SK-N-SH (cell line): ENCODE measurements at regions not wholly inside any gene's neighbourhood (a gene's known extent, or its start where the extent isn't known, plus 50 kb on each side); places are given as distances from the start of the nearest gene placed in this dataset.

Experiments used
- CTCF ChIA-PET: fragments of 300-600, 350-600 bp; formaldehyde crosslinking; extraction: SDS; loops from one replicate; lab custom pipeline; 2021; lab: Yijun Ruan, JAX
- POLR2A ChIA-PET: fragments of 350-600 bp; sonication (Branson Sonifier 250); formaldehyde crosslinking; extraction: SDS; loops from one replicate; lab custom pipeline; 2020; ENCODE audit warnings: antibody characterized with exemption, inconsistent platforms; lab: Yijun Ruan, JAX
- DNase-seq: peaks from one replicate; pipeline ENCODE4 v3.0.0; 2012
- H2AFZ ChIP-seq: fragments of 200-600 bp; sonication (generic); 2 replicates; pipeline ENCODE4 v1.8.1; 2016; ENCODE audit warnings: antibody characterized with exemption, mild to moderate bottlenecking, low read depth
- H3F3A ChIP-seq: fragments of 200-600 bp; sonication (generic); replicated peaks from 2 replicates; pipeline ENCODE3; 2016; ENCODE audit warnings: antibody characterized with exemption, mild to moderate bottlenecking; ENCODE audit not compliant: insufficient read depth
- H3K27ac ChIP-seq, 2 experiments: fragments of 200-500 bp in 1 of 2; fragments of 200-600 bp in 1 of 2; sonication (Bioruptor generic) in 1 of 2; sonication (generic), shearing (Covaris generic) in 1 of 2; 2 replicates each; pipeline versions ENCODE4 v1.5.1 to v1.6.1; 2014 to 2016; ENCODE audit warnings: low read depth in 2 of 2, inconsistent platforms in 1 of 2, low read length in 1 of 2, mild to moderate bottlenecking in 1 of 2, mixed read lengths in 1 of 2
- H3K27me3 ChIP-seq: fragments of 200-600 bp; sonication (generic), shearing (Covaris generic); 2 replicates; pipeline ENCODE4 v1.6.1; 2016; ENCODE audit warnings: mixed run types; ENCODE audit not compliant: insufficient read depth
- H3K36me3 ChIP-seq, 2 experiments: fragments of 200-500 bp in 1 of 2; fragments of 200-600 bp in 1 of 2; sonication (Bioruptor generic) in 1 of 2; sonication (generic) in 1 of 2; replicated peaks in 1 of 2; 2 replicates each; pipeline versions ENCODE3 to v1.5.1; 2014 to 2016; ENCODE audit warnings: low read length in 1 of 2, mild to moderate bottlenecking in 1 of 2; ENCODE audit not compliant: insufficient read depth in 2 of 2, control insufficient read depth in 1 of 2
- H3K4me1 ChIP-seq, 2 experiments: fragments of 200-500 bp in 1 of 2; fragments of 200-600 bp in 1 of 2; sonication (Bioruptor generic) in 1 of 2; sonication (generic), shearing (Covaris generic) in 1 of 2; 2 replicates each; pipeline versions ENCODE4 v1.5.1 to v1.6.1; 2014 to 2016; ENCODE audit warnings: low read depth in 1 of 2, low read length in 1 of 2, mixed run types in 1 of 2; ENCODE audit not compliant: insufficient read depth in 2 of 2, control insufficient read depth in 1 of 2
- H3K4me2 ChIP-seq: fragments of 200-600 bp; sonication (generic), shearing (Covaris generic); 2 replicates; pipeline ENCODE4 v1.6.1; 2017; ENCODE audit warnings: mixed run types
- H3K4me3 ChIP-seq, 2 experiments: fragments of 200-500 bp in 1 of 2; fragments of 200-600 bp in 1 of 2; sonication (Bioruptor generic) in 1 of 2; sonication (generic), shearing (Covaris generic) in 1 of 2; 2 replicates each; pipeline versions ENCODE4 v1.5.1 to v1.8.1; 2014 to 2016; ENCODE audit warnings: low read depth in 2 of 2, inconsistent platforms in 1 of 2, low read length in 1 of 2, mild to moderate bottlenecking in 1 of 2, mixed read lengths in 1 of 2, moderate library complexity in 1 of 2
- H3K79me2 ChIP-seq: fragments of 200-600 bp; sonication (generic); 2 replicates; pipeline ENCODE4 v1.8.1; 2017; ENCODE audit warnings: mild to moderate bottlenecking; ENCODE audit not compliant: insufficient read depth
- H3K9ac ChIP-seq: fragments of 200-600 bp; sonication (generic); 2 replicates; pipeline ENCODE4 v1.6.1; 2017; ENCODE audit warnings: mixed run types
- H3K9me2 ChIP-seq: fragments of 200-600 bp; sonication (generic); 2 replicates; pipeline ENCODE4 v1.6.1; 2017; ENCODE audit warnings: mixed run types
- H3K9me3 ChIP-seq: fragments of 200-600 bp; sonication (generic); 2 replicates; pipeline ENCODE4 v1.6.1; 2017; ENCODE audit warnings: mixed run types, mild to moderate bottlenecking, moderate library complexity
- H4K20me1 ChIP-seq: fragments of 200-600 bp; sonication (generic); 2 replicates; pipeline ENCODE4 v1.6.1; 2017; ENCODE audit warnings: mild to moderate bottlenecking, mixed run types; ENCODE audit not compliant: insufficient read depth
- CHD2 ChIP-seq: fragments of 150-350 bp; IDR thresholded peaks from 2 replicates; pipeline ENCODE4 v1.6.1; 2018; ENCODE audit warnings: low read length; ENCODE audit not compliant: partially characterized antibody
- EP300 ChIP-seq, 2 experiments: IDR thresholded peaks; 2 replicates each; pipeline versions ENCODE4 v1.4.0 to v1.6.1; 2012; ENCODE audit warnings: borderline replicate concordance in 1 of 2, low read depth in 1 of 2, low read length in 1 of 2
- FOSL2 ChIP-seq: IDR thresholded peaks from 2 replicates; pipeline ENCODE4 v1.4.0; 2012; ENCODE audit warnings: low read depth, mild to moderate bottlenecking, moderate library complexity, borderline replicate concordance
- FOXM1 ChIP-seq: IDR thresholded peaks from 2 replicates; pipeline ENCODE4 v1.4.0; 2012; ENCODE audit warnings: low read depth, mild to moderate bottlenecking
- GABPA ChIP-seq: IDR thresholded peaks from 2 replicates; pipeline ENCODE4 v1.4.0; 2012; ENCODE audit warnings: low read depth, mild to moderate bottlenecking
- GATA2 ChIP-seq: sonication (generic); formaldehyde crosslinking; IDR thresholded peaks from 2 replicates; pipeline ENCODE4 v1.5.0; 2020; ENCODE audit warnings: mild to moderate bottlenecking, missing genetic modification reagents
- JUND ChIP-seq: IDR thresholded peaks from 2 replicates; pipeline ENCODE4 v1.4.0; 2012
- RCOR1 ChIP-seq: fragments of 150-350 bp; IDR thresholded peaks from 2 replicates; pipeline ENCODE4 v1.6.1; 2017; ENCODE audit warnings: antibody characterized with exemption, low read length
- SIN3A ChIP-seq: IDR thresholded peaks from 2 replicates; pipeline ENCODE4 v1.6.1; 2012; ENCODE audit warnings: low read depth, mild to moderate bottlenecking, low read length, moderate library complexity, borderline replicate concordance
- YY1 ChIP-seq: IDR thresholded peaks from 2 replicates; pipeline ENCODE4 v1.4.0; 2012; ENCODE audit warnings: low read depth, mild to moderate bottlenecking
- WGBS: methylation state at CpG from one replicate; pipeline ENCODE4 v1.1.6; 2017; ENCODE audit warnings: low lambda C conversion rate; 5-methylcytosine and 5-hydroxymethylcytosine counted together
- TF ChIP-seq, protein P1 (sequence below): IDR thresholded peaks from 2 replicates; pipeline ENCODE4 v1.4.0; 2012; ENCODE audit warnings: low read depth
- TF ChIP-seq, protein P2 (sequence below): IDR thresholded peaks from 2 replicates; pipeline ENCODE4; 2012

DNA sequence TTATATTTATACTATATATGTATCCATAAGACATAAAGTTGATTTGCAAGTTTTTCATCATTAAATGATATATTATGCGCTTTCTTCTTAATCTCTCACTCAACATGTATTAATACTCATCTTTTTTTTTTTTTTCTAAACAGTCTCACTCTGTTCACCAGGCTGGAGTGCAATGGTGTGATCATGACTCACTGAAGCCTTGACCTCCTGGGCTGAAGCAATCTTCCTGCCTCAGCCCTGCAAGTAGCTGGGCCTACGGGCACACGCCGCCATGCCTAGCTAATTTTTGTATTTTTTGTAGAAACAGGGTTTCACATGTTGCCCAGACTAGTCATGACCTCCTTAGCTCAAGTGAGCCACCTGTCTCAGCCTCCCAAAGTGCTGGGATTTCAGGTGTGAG is 51.4 kb upstream of the MAP4K3 start:
- no peak overlapping the region for H3K27ac ChIP-seq
- no peak overlapping the region for H2AFZ ChIP-seq
- no peak overlapping the region for H3K9ac ChIP-seq
- H3K36me3 ChIP-seq = no peaks in the 10 kb centered on the region
- ChIA-PET POLR2A (no interaction called here), CTCF (interaction anchor here (0.6 to 1.7 kb wide), 2 partner anchors 8 to 50 kb away, joined by 3 to 5 read pairs; no protein-coding TSS in a partner anchor)
- peaks cover 20% of the 10 kb centered on the region for H3F3A ChIP-seq
- H3K4me3 ChIP-seq = no peak overlapping the region
- WGBS = 64% methylated on average over 4 of the region's 4 CpGs
- no peaks in the 10 kb centered on the region for H3K9me3 ChIP-seq
- no peaks in the 10 kb centered on the region for H3K9me2 ChIP-seq
- peak; percentile 60; the same call in 1 of the 2 replicates for TF ChIP-seq FOSL2
- TF ChIP-seq, protein P1, sequence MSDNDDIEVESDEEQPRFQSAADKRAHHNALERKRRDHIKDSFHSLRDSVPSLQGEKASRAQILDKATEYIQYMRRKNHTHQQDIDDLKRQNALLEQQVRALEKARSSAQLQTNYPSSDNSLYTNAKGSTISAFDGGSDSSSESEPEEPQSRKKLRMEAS = peak; percentile 43; the same call in 1 of the 2 replicates
- TF ChIP-seq YY1 = no peak
- TF ChIP-seq EP300 (IDR thresholded peaks at IDR 0.05; ENCODE audit: borderline replicate concordance in 1 of 2, low read depth in 1 of 2, low read length in 1 of 2) = 0 out of 4 replicates have a peak, but pooled peaks of 1 of the 2 experiments have one; percentile 24
- peak; percentile 38; the same call in 1 of the 2 replicates for TF ChIP-seq JUND
- H4K20me1 ChIP-seq = no peaks in the 10 kb centered on the region
- no peaks in the 10 kb centered on the region for H3K79me2 ChIP-seq
- no peak overlapping the region for H3K4me2 ChIP-seq
- H3K4me1 ChIP-seq = peaks cover 13 to 21% of the 10 kb centered on the region in 2 experiments; a peak in 3 of 4 replicates
- no peaks in the 10 kb centered on the region for H3K27me3 ChIP-seq
- no peak for DNase-seq

DNA sequence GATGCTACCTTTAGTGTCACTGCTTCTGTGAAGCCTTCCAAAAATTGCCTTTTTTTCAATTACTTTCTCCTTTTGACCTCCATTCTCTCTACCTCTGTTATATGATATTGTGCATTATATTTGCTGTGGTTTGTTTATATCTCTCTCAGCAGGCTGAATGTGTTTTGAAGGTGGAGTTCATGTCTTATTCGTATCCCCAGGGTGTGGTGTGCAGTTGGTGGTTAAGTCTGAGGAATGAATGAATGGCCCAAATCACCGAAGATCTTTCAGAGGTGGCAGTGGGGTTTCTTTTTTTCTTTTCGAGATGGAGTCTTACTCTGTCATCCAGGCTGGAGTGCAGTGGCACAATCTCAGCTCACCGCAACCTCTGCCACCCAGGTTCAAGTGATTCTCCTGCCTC is 53.5 kb upstream of the MAP4K3 start:
- Histone ChIP-seq H3F3A (peaks cover 26% of the 10 kb centered on the region), H3K9me2 (no peaks in the 10 kb centered on the region), H2AFZ (no peak overlapping the region), H3K36me3 (no peaks in the 10 kb centered on the region), H3K27ac (no peak overlapping the region), H3K4me1 (peaks cover 2 to 12% of the 10 kb centered on the region in 2 experiments; a peak in 2 of 4 replicates), H3K9ac (no peak overlapping the region), H4K20me1 (no peaks in the 10 kb centered on the region), H3K27me3 (no peaks in the 10 kb centered on the region), H3K9me3 (no peaks in the 10 kb centered on the region), H3K4me2 (no peak overlapping the region), H3K4me3 (no peak overlapping the region), H3K79me2 (no peaks in the 10 kb centered on the region)
- TF ChIP-seq GATA2 (no peak), SIN3A (no peak), FOXM1 (no peak), CHD2 (no peak), GABPA (no peak), YY1 (no peak), RCOR1 (no peak)
- TF ChIP-seq, protein P1 = no peak
- TF ChIP-seq, protein P2, sequence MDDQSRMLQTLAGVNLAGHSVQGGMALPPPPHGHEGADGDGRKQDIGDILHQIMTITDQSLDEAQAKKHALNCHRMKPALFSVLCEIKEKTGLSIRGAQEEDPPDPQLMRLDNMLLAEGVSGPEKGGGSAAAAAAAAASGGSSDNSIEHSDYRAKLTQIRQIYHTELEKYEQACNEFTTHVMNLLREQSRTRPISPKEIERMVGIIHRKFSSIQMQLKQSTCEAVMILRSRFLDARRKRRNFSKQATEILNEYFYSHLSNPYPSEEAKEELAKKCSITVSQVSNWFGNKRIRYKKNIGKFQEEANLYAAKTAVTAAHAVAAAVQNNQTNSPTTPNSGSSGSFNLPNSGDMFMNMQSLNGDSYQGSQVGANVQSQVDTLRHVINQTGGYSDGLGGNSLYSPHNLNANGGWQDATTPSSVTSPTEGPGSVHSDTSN = no peak
- CTCF ChIA-PET = no interaction called here
- WGBS = 96% methylated on average over 4 of the region's 4 CpGs
- POLR2A ChIA-PET = no interaction called here
- DNase-seq = no peak
